IPS-18a (cell line): ENCODE measurements at regions not wholly inside any gene's neighbourhood (a gene's known extent, or its start where the extent isn't known, plus 50 kb on each side); places are given as distances from the start of the nearest gene placed in this dataset.
"Not testable (repeated sequence)": the region's sequence is repeated elsewhere in the genome, so short reads cannot be mapped to it uniquely, and the experiment has no call there.

Source experiments
- H3K27ac ChIP-seq: one replicate; pipeline ENCODE4 v1.5.1; 2013; ENCODE audit warnings: low read length
- H3K27me3 ChIP-seq: one replicate; pipeline ENCODE4 v1.6.1; 2013; ENCODE audit warnings: mild to moderate bottlenecking, low read length; ENCODE audit not compliant: control insufficient read depth, insufficient read depth
- H3K36me3 ChIP-seq: one replicate; pipeline ENCODE4 v1.6.1; 2013; ENCODE audit warnings: low read depth, low read length; ENCODE audit not compliant: control insufficient read depth
- H3K4me1 ChIP-seq: one replicate; pipeline ENCODE4 v1.6.1; 2013; ENCODE audit warnings: low read depth, low read length; ENCODE audit not compliant: control insufficient read depth
- H3K4me3 ChIP-seq: one replicate; pipeline ENCODE4 v1.5.1; 2013; ENCODE audit warnings: low read length
- H3K9ac ChIP-seq: one replicate; pipeline ENCODE4 v1.6.1; 2013; ENCODE audit warnings: mild to moderate bottlenecking, low read length, moderate library complexity
- H3K9me3 ChIP-seq: one replicate; pipeline ENCODE4 v1.6.1; 2013; ENCODE audit warnings: low read depth, low read length; ENCODE audit not compliant: control insufficient read depth

DNA sequence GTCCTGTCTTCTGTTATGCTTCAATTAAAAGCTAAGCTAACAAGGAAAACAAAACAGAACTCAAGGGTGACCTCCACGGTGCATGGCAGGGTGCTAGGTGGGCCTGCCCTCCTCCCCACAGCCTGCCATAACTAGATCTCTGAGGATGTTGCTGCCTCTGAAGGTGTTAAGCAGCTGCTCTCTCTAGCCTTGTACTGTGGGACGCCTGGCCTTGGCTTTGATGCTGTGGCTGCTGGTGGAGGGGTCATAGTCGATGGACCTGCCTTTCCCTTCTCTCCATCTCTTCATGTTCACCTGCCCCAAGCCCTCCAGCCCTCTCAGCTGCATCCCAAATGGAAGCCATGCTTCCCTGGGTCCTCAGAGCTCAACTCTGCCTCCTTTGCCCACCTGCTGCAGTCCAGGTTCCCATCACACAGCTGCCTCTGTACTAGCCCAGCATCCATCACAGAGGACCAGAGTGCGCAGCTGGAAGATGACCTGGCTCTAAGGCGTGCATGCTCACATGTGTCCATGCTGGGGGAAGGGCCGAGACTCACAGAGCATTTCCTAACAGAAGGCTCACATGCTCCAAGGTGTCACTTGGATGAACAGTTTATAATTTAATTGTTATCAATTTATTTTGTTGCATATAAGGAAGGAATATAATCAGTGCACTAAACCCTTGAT, 180.3 kb upstream of the E2F8 start:
- Histone ChIP-seq H3K4me3 (no peak overlapping the region), H3K9me3 (no peaks in the 10 kb centered on the region), H3K27me3 (no peaks in the 10 kb centered on the region), H3K27ac (no peak overlapping the region), H3K36me3 (no peaks in the 10 kb centered on the region), H3K9ac (no peak overlapping the region), H3K4me1 (no peaks in the 10 kb centered on the region)

DNA sequence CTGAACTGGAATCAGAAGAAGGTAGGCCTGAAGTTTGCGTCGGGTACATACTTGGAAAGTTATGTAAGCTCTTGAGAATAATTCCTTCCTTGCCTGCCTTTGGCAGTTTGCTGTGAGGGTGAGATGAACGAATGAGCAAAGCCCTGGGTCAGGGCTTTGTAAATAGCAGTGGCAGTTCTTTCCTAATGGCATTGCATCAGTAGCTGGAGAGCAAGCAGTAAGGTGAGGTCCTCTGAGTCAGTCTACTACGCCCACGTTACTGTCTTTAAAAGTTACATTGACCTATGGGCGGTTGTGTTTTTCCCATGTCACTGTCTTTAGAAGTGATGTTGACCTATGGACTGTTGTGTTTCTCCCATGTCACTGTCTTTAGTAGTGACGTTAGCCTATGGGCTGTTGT, 179.1 kb upstream of the E2F8 start:
- Histone ChIP-seq H3K27ac (no peak overlapping the region), H3K9ac (no peak overlapping the region)

DNA sequence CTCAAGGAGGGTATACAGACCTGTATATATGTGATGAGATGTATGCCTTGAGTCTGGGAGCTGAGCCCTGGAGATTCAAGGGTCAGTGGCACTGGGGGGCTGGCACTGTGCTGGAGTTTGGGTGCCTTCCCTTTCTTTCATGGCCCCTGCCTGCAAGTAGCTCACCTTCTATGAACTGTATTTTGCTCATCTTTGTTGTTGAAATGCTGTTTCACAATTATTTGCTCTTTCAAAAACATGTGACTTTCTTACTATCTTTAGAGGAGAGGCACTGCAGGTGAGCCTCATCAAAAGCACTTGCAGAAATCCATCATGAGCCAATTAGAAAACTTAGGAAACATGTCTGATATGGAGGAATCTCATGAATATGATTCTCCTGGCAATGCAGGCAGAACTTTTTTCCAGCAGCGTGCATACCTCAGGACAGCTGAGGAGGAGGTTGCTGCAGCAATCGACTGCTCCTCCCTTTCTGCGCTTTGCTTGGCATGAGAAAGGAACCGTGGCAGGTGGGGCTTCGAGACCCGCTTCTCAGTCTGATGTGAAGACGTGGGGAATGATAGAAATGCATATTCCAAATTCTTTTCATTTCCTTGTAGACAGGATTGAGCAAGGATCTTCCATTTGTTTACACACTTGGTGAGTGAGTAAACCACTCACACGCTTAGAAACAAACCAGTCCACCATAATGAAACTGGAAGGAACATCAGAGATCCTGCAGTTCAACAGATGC, 178.4 kb upstream of the E2F8 start:
- Histone ChIP-seq H3K27me3 (no peaks in the 10 kb centered on the region), H3K27ac (no peak overlapping the region), H3K4me1 (no peaks in the 10 kb centered on the region), H3K36me3 (no peaks in the 10 kb centered on the region), H3K4me3 (no peak overlapping the region), H3K9me3 (no peaks in the 10 kb centered on the region), H3K9ac (no peak overlapping the region)

More for the DNA sequence above, 179.1 kb upstream of the E2F8 start:
- Histone ChIP-seq H3K9me3 (no peaks in the 10 kb centered on the region), H3K36me3 (no peaks in the 10 kb centered on the region), H3K27me3 (no peaks in the 10 kb centered on the region), H3K4me3 (no peak overlapping the region), H3K4me1 (no peaks in the 10 kb centered on the region)

DNA sequence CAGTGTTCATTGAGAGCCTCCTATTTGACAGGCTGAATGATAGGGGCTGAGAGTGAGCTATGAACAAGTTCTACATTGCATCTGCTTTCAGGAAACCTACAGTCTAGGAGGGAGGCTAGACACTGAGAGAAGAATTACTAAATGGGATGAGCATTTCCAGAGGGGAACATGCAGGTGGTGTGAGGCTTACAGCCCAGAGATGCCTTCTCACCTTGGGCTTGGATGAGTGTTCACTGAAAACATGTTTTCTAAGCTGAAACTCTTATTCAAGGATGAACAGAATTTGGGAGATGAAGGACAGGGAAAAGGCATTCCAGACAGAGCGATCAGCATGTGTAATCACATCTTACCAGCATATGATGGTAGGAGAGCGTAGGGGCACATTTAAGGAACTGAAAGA, 177.5 kb upstream of the E2F8 start:
- Histone ChIP-seq H3K27ac (no peak overlapping the region), H3K4me1 (no peaks in the 10 kb centered on the region), H3K36me3 (no peaks in the 10 kb centered on the region), H3K9ac (no peak overlapping the region), H3K9me3 (no peaks in the 10 kb centered on the region), H3K4me3 (no peak overlapping the region), H3K27me3 (no peaks in the 10 kb centered on the region)

DNA sequence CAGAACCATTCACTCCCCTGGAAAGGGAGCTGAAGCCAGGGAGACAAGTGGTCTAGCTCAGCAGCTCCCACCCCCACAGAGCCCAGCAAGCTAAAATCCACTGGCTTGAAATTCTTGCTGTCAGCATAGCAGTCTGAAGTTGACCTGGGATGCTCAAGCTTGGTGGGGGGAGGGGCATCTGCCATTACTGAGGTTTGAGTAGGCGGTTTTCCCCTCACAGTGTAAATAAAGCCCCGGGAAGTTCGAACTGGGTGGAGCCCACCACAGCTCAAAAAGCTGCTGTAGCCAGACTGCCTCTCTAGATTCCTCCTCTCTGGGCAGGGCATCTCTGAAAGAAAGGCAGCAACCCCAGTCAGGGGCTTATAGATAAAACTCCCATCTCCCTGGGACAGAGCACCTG, 171.3 kb upstream of the E2F8 start:
- H3K36me3 ChIP-seq, H3K9me3 ChIP-seq, H3K9ac ChIP-seq, H3K4me3 ChIP-seq, H3K27ac ChIP-seq, H3K4me1 ChIP-seq, H3K27me3 ChIP-seq: not testable (repeated sequence)

DNA sequence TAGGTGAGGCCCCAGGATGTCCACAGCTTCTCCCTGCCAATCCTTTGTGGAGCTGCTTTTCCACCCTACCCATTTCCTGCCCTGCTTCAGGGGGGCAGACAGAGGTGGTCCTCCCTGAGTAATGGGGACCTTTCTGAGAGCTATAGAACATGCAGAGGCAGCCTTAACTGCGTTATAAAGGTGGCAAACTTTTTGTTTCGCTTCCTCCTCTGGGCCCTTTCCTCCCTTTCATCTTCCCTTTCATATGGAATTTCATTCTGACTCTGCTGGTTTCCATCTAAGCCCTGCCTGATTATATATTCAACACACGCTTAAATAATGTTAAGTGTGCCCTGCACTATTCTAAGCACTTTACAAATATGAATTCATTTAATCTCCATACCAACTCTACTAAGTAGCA, 169.3 kb upstream of the E2F8 start:
- no peaks in the 10 kb centered on the region for H3K9me3 ChIP-seq
- no peak overlapping the region for H3K4me3 ChIP-seq
- H3K27ac ChIP-seq = no peak overlapping the region
- no peaks in the 10 kb centered on the region for H3K27me3 ChIP-seq
- peaks cover 5% of the 10 kb centered on the region for H3K4me1 ChIP-seq
- H3K36me3 ChIP-seq = no peaks in the 10 kb centered on the region
- H3K9ac ChIP-seq = no peak overlapping the region

DNA sequence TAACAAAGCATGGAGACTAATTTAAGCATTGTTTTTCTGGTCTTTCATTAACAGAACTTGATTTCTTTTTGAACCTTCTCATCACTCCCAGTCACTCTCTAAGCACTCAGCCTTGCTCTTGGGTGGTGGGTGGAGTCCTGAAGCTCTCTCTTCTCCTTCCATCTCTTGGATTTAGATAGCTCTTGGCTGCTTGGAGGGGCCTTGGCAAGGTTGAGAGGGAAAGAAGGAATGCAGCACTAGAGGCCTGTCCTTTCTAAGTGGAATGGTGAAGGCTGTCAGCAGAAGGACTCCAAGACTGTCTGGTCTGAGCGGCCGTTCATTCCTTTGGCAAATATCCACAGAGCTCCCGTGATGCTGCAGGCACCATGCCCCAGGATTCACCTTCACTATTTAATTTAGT, 168.6 kb upstream of the E2F8 start:
- no peak overlapping the region for H3K4me3 ChIP-seq
- H3K27me3 ChIP-seq = no peaks in the 10 kb centered on the region
- no peaks in the 10 kb centered on the region for H3K9me3 ChIP-seq
- H3K36me3 ChIP-seq = no peaks in the 10 kb centered on the region
- H3K9ac ChIP-seq = no peak overlapping the region
- H3K27ac ChIP-seq = no peak overlapping the region
- peaks cover 5% of the 10 kb centered on the region for H3K4me1 ChIP-seq

DNA sequence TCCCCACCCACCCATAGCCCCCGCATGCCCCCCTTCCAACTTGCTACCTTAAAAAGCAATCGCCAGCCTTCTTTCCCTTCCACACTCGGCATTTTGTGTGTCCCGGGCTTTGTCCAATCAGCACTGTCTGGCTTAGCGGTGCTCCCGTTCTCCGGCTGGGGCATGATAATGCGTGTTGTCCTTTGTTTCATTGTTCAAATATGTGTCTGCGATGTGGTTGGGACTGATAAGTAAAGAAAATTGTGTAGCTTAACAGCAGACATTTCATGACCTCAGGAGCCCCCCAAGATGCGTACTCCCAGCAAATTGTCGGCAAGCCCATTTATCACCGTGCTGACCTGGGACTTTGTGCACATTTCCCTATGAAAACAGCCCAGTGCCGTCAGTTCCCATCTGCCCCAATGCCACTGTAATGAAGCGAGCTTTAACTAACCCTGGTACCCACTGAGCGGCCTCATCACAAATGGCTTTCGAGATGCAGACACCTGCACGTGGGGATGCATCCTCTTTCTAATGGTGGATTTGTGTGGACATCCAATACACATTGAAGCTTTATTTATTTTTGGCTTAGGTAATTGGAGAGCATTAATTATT, 167.0 kb upstream of the E2F8 start:
- Histone ChIP-seq H3K4me1 (peaks cover 5% of the 10 kb centered on the region), H3K36me3 (no peaks in the 10 kb centered on the region), H3K27ac (no peak overlapping the region), H3K27me3 (no peaks in the 10 kb centered on the region), H3K9me3 (no peaks in the 10 kb centered on the region), H3K4me3 (no peak overlapping the region), H3K9ac (no peak overlapping the region)

DNA sequence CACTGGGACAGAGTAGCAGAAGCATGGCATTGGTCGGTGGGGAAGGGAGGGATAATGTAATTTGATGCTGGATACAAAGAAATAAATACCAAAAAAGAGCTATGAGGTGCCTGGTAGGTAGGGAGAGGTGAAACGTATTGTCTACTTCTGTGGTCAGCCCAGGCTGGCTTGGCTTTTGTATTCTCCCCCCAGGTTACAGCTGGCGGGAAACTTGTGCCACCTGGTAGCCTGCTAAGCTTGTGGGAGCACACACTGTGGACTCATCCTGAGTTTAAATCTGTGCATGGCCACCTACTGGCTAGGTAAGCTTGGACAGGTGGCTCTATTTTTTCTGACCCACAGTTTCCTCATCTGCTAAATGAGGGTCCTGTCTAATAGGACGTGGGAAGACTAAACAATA, 165.2 kb upstream of the E2F8 start:
- H3K27me3 ChIP-seq = no peaks in the 10 kb centered on the region
- no peak overlapping the region for H3K27ac ChIP-seq
- H3K4me3 ChIP-seq = no peak overlapping the region
- H3K36me3 ChIP-seq = no peaks in the 10 kb centered on the region
- H3K4me1 ChIP-seq = no peaks in the 10 kb centered on the region
- H3K9me3 ChIP-seq = no peaks in the 10 kb centered on the region
- H3K9ac ChIP-seq = no peak overlapping the region

DNA sequence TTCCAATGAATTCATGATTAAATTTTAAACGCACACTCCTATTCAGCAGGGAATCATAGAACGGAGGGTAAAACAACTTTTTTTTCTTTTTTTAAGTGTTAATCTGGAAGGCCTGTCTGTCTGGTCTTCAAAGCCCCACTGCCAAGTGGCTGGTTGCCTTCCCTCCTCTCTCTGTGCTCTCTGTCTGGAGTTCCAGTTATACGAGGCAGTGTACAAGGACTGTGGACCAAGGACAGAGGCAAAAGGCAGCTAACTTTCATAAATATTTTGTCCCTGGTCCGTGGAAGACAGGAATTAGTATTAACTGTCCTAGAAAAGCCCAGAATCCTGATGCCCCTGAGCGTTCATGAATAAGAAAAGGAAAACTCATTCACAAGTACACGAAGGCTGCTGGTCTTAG, 164.0 kb upstream of the E2F8 start:
- no peaks in the 10 kb centered on the region for H3K36me3 ChIP-seq
- no peak overlapping the region for H3K9ac ChIP-seq
- no peaks in the 10 kb centered on the region for H3K4me1 ChIP-seq
- no peaks in the 10 kb centered on the region for H3K9me3 ChIP-seq
- H3K27ac ChIP-seq = no peak overlapping the region
- H3K27me3 ChIP-seq = no peaks in the 10 kb centered on the region
- H3K4me3 ChIP-seq = no peak overlapping the region

DNA sequence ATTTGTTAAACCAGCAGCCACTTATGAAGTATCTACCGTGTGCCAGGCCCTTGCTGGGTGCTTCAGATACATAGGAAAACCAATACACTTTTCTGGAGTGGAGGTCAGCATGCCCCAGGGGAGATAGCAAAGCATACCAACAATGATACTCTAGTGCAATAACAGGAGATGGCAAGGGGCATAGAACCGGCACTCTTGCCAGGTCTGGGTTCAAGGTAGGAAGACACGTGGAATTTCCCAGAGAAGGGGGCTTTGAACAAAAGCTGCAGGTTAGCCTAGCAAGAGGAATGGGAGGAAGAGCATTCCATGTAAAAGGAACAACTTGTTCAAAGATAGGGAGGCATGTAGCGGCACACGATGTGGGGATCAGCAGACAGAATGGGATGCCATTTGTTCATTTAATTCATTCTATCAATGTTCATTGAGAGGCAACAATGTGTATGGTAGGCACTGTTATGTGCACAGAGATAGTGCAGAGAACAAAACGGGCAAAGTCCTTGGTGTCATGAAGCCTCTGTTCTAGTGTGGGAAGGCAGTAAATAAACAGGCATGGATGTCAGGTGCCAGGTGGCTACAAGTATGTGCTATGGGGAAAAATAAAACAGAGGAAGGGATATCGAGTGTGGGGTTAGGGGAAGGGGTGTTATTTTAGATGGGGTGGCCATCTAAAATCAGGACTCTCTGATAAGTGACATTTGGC, 162.6 kb upstream of the E2F8 start:
- Histone ChIP-seq H3K9ac (no peak overlapping the region), H3K27me3 (no peaks in the 10 kb centered on the region), H3K4me1 (no peaks in the 10 kb centered on the region), H3K4me3 (no peak overlapping the region), H3K9me3 (no peaks in the 10 kb centered on the region), H3K27ac (no peak overlapping the region), H3K36me3 (no peaks in the 10 kb centered on the region)
